H1 (cell line): ENCODE measurements at regions not wholly inside any gene's neighbourhood (a gene's known extent, or its start where the extent isn't known, plus 50 kb on each side); places are given as distances from the start of the nearest gene placed in this dataset.

Experiments
- CTCF ChIA-PET: fragments of 300-600 bp; sonication (Branson Sonifier 250); formaldehyde crosslinking; loops from one replicate; lab custom pipeline; 2021; ENCODE audit not compliant: partially characterized antibody; lab: Charles Lee
- POLR2A ChIA-PET: fragments of 300-600 bp; sonication (Branson Sonifier 250); formaldehyde crosslinking; loops from one replicate; lab custom pipeline; 2021; ENCODE audit warnings: inconsistent platforms; ENCODE audit not compliant: partially characterized antibody; lab: Charles Lee
- DNase-seq, 2 experiments: peaks; one replicate each; pipeline versions ENCODE4 v3.0.0 to v3.0.0-alpha.2; 2010 to 2022; ENCODE audit warnings: low spot score in 2 of 2, low read depth in 1 of 2, mixed read lengths in 1 of 2
- FAIRE-seq: peaks from 2 replicates; lab custom pipeline; 2011; peaks lifted over from hg19 to GRCh38; lab: Jason Lieb, UNC
- H2AFZ ChIP-seq: 2 replicates; pipeline ENCODE4 v1.8.1; 2012; ENCODE audit warnings: low read length, inconsistent platforms
- H2AK5ac ChIP-seq: 2 replicates; pipeline ENCODE4 v1.6.1; 2013; ENCODE audit warnings: low read depth, low read length
- H2BK120ac ChIP-seq: replicated peaks from 2 replicates; pipeline ENCODE3; 2013; ENCODE audit warnings: low read depth, low read length, inconsistent platforms
- H2BK12ac ChIP-seq: 2 replicates; pipeline ENCODE4 v1.6.1; 2013; ENCODE audit warnings: low read depth, low read length
- H2BK15ac ChIP-seq: 2 replicates; pipeline ENCODE4 v1.6.1; 2013; ENCODE audit warnings: low read length
- H2BK20ac ChIP-seq: 2 replicates; pipeline ENCODE4 v1.6.1; 2013; ENCODE audit warnings: low read length
- H2BK5ac ChIP-seq: 2 replicates; pipeline ENCODE4 v1.6.1; 2013; ENCODE audit warnings: low read depth, low read length
- H3K14ac ChIP-seq: 2 replicates; pipeline ENCODE4 v1.6.1; 2013; ENCODE audit warnings: inconsistent platforms; ENCODE audit not compliant: insufficient read length
- H3K18ac ChIP-seq: 2 replicates; pipeline ENCODE4 v1.6.1; 2013; ENCODE audit warnings: low read length; ENCODE audit errors: extremely low read depth
- H3K23ac ChIP-seq: 2 replicates; pipeline ENCODE4 v1.6.1; 2013; ENCODE audit warnings: inconsistent platforms; ENCODE audit not compliant: insufficient read length
- H3K23me2 ChIP-seq: 2 replicates; pipeline ENCODE4 v1.6.1; 2013; ENCODE audit warnings: low read depth, low read length
- H3K27ac ChIP-seq: 2 replicates; pipeline ENCODE4 v1.6.1; 2011; ENCODE audit warnings: low read depth, low read length, inconsistent platforms
- H3K27me3 ChIP-seq, 4 experiments: replicated peaks in 1 of 4; 1 replicate in 1 of 4; 2 replicates in 3 of 4; pipeline versions ENCODE4 v1.6.1 to v1.8.1; 2011 to 2013; ENCODE audit warnings: low read length in 3 of 4, mild to moderate bottlenecking in 3 of 4, inconsistent platforms in 2 of 4, mixed read lengths in 2 of 4, moderate library complexity in 1 of 4; ENCODE audit not compliant: control insufficient read depth in 3 of 4, insufficient read depth in 3 of 4; ENCODE audit errors: extremely low read depth in 1 of 4
- H3K36me3 ChIP-seq, 4 experiments: 2 replicates each; pipeline versions ENCODE4 v1.6.1 to v1.8.1; 2011 to 2013; ENCODE audit warnings: mild to moderate bottlenecking in 4 of 4, low read length in 3 of 4, moderate library complexity in 2 of 4, control low read depth in 1 of 4, inconsistent platforms in 1 of 4; ENCODE audit not compliant: insufficient read depth in 4 of 4, control insufficient read depth in 2 of 4
- H3K4ac ChIP-seq: replicated peaks from 2 replicates; pipeline ENCODE3; 2013; ENCODE audit warnings: low read length, low read depth, mixed read lengths, inconsistent platforms; ENCODE audit not compliant: insufficient read length
- H3K4me1 ChIP-seq, 4 experiments: replicated peaks in 1 of 4; 1 replicate in 1 of 4; 2 replicates in 3 of 4; pipeline versions ENCODE4 v1.6.1 to v1.8.1; 2011 to 2013; ENCODE audit warnings: low read length in 3 of 4, inconsistent platforms in 2 of 4, mixed read lengths in 1 of 4; ENCODE audit not compliant: insufficient read depth in 4 of 4, control insufficient read depth in 3 of 4
- H3K4me2 ChIP-seq, 2 experiments: 2 replicates each; pipeline versions ENCODE4 v1.6.1 to v1.8.1; 2011 to 2013; ENCODE audit warnings: low read depth in 2 of 2, low read length in 2 of 2, control low read depth in 1 of 2, inconsistent platforms in 1 of 2, mild to moderate bottlenecking in 1 of 2; ENCODE audit not compliant: insufficient read depth in 1 of 2
- H3K4me3 ChIP-seq, 4 experiments: fragments of 200-600, 300-600 bp in 1 of 4; sonication (generic), shearing (Covaris generic), sonication (Bioruptor Twin) in 1 of 4; 2 replicates each; pipeline versions ENCODE4 v1.5.1 to v1.8.1; 2011 to 2016; ENCODE audit warnings: low read length in 4 of 4, low read depth in 3 of 4, control low read depth in 2 of 4, inconsistent platforms in 2 of 4, mild to moderate bottlenecking in 2 of 4, mixed read lengths in 1 of 4, moderate library complexity in 1 of 4; ENCODE audit not compliant: insufficient read depth in 2 of 4; ENCODE audit errors: extremely low read depth in 1 of 4
- H3K56ac ChIP-seq: replicated peaks from 2 replicates; pipeline ENCODE3; 2013; ENCODE audit warnings: low read depth, mild to moderate bottlenecking, mixed read lengths, low read length, inconsistent platforms; ENCODE audit not compliant: insufficient read length
- H3K79me1 ChIP-seq: 2 replicates; pipeline ENCODE4 v1.6.1; 2013; ENCODE audit warnings: low read depth, low read length, control low read depth
- H3K79me2 ChIP-seq, 2 experiments: 2 replicates each; pipeline versions ENCODE4 v1.6.1 to v1.8.1; 2012 to 2013; ENCODE audit warnings: low read length in 2 of 2, mild to moderate bottlenecking in 2 of 2, inconsistent platforms in 1 of 2; ENCODE audit not compliant: insufficient read depth in 2 of 2, control insufficient read depth in 1 of 2
- H3K9ac ChIP-seq, 4 experiments: replicated peaks in 1 of 4; 1 replicate in 1 of 4; 2 replicates in 3 of 4; pipeline versions ENCODE4 v1.6.1 to v1.8.1; 2011 to 2013; ENCODE audit warnings: low read depth in 3 of 4, low read length in 3 of 4, control low read depth in 2 of 4, mild to moderate bottlenecking in 2 of 4, moderate library complexity in 2 of 4, inconsistent platforms in 1 of 4; ENCODE audit errors: extremely low read depth in 1 of 4
- H3K9me3 ChIP-seq, 2 experiments: 2 replicates each; pipeline versions ENCODE4 v1.6.1 to v1.8.1; 2012 to 2013; ENCODE audit warnings: mild to moderate bottlenecking in 2 of 2, moderate library complexity in 2 of 2, control low read depth in 1 of 2, inconsistent platforms in 1 of 2, low read depth in 1 of 2, low read length in 1 of 2, mixed read lengths in 1 of 2; ENCODE audit not compliant: insufficient read depth in 2 of 2
- H4K20me1 ChIP-seq, 2 experiments: replicated peaks in 1 of 2; 2 replicates each; pipeline versions ENCODE3 to v1.8.1; 2011 to 2013; ENCODE audit warnings: inconsistent platforms in 2 of 2, low read length in 2 of 2, mild to moderate bottlenecking in 1 of 2; ENCODE audit not compliant: insufficient read depth in 2 of 2, control insufficient read depth in 1 of 2
- H4K5ac ChIP-seq: 2 replicates; pipeline ENCODE4 v1.6.1; 2013; ENCODE audit warnings: low read length, low read depth, mixed read lengths, inconsistent platforms; ENCODE audit not compliant: insufficient read length
- H4K8ac ChIP-seq: 2 replicates; pipeline ENCODE4 v1.8.0; 2013; ENCODE audit warnings: mild to moderate bottlenecking, moderate library complexity, low read length, inconsistent platforms; ENCODE audit not compliant: insufficient read depth; ENCODE audit errors: extremely low read depth
- H4K91ac ChIP-seq: replicated peaks from 2 replicates; pipeline ENCODE3; 2013; ENCODE audit warnings: low read length, mixed read lengths, inconsistent platforms; ENCODE audit not compliant: insufficient read length
- BACH1 ChIP-seq: IDR thresholded peaks from 2 replicates; pipeline ENCODE4 v1.6.1; 2012; ENCODE audit warnings: low read length, improper control_type of control experiment
- CHD1 ChIP-seq: IDR thresholded peaks from 2 replicates; pipeline ENCODE4 v1.6.1; 2012; ENCODE audit warnings: low read depth, low read length, improper control_type of control experiment
- CREB1 ChIP-seq: IDR thresholded peaks from 2 replicates; pipeline ENCODE4 v1.6.1; 2012; ENCODE audit warnings: inconsistent platforms
- FOSL1 ChIP-seq: IDR thresholded peaks from 2 replicates; pipeline ENCODE4 v1.6.1; 2011; ENCODE audit warnings: mild to moderate bottlenecking, low read depth, low read length, moderate library complexity; ENCODE audit not compliant: insufficient read depth
- KDM1A ChIP-seq: fragments of 200-600, 300-600 bp; sonication (generic); IDR thresholded peaks from 2 replicates; pipeline ENCODE4 v1.7.1; 2016; ENCODE audit warnings: mild to moderate bottlenecking, low read length, borderline replicate concordance
- POLR2AphosphoS5 ChIP-seq: IDR thresholded peaks from 2 replicates; pipeline ENCODE4 v1.6.1; 2011; ENCODE audit warnings: low read depth, low read length
- POU5F1 ChIP-seq: IDR thresholded peaks from 2 replicates; pipeline ENCODE4 v1.6.1; 2011; ENCODE audit warnings: low read depth, mild to moderate bottlenecking, low read length, moderate library complexity
- RNF2 ChIP-seq: fragments of 200-900, 300-1000 bp; sonication (generic); IDR thresholded peaks from 2 replicates; pipeline ENCODE4 v1.7.1; 2016; ENCODE audit warnings: borderline replicate concordance, low read depth, mild to moderate bottlenecking, antibody characterized with exemption, low read length; ENCODE audit not compliant: poor library complexity, severe bottlenecking; ENCODE audit errors: missing control alignments
- SP4 ChIP-seq: IDR thresholded peaks from 2 replicates; pipeline ENCODE4 v1.6.1; 2012; ENCODE audit warnings: low read length, inconsistent platforms
- TAF7 ChIP-seq: optimal IDR thresholded peaks from 2 replicates; pipeline ENCODE3; 2011; ENCODE audit warnings: low read depth, mild to moderate bottlenecking, inconsistent platforms, low read length, moderate library complexity, borderline replicate concordance
- WGBS, 2 experiments: shearing (Covaris generic) in 1 of 2; methylation state at CpG; one replicate each; pipeline versions ENCODE4 v1.1.6 to v1.1.7; 2013 to 2015; ENCODE audit warnings: low lambda C conversion rate in 2 of 2, mixed read lengths in 2 of 2, inconsistent platforms in 1 of 2, low coverage in 1 of 2, missing lambda C conversion rate in 1 of 2; ENCODE audit not compliant: insufficient replicate concordance in 2 of 2, insufficient coverage in 1 of 2, insufficient read length in 1 of 2; ENCODE audit errors: extremely low coverage in 1 of 2, missing lambda C conversion rate in 1 of 2; 5-methylcytosine and 5-hydroxymethylcytosine counted together
- TF ChIP-seq, protein P1 (sequence below): IDR thresholded peaks from 2 replicates; pipeline ENCODE4 v1.6.1; 2012; ENCODE audit warnings: inconsistent platforms

DNA sequence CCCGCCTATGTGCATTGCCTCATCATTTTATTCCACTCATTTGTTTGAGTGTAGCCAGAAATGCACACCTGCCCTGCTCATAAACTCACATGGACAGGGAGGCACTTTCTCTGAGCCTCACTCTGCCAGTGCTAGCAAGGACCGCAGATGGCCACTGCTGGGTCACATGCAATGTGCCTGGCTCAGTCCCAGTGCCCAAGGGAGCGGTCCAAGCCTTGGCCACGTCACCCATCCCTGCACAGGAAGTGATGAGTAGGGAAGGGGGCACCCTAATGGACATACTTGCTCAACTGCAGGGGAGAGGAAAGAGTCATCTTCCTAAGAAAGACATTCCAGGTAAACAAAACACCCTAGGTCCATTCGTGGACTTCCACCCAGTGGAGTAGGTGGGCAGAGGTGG lies 630.9 kb downstream of the IRX1 start:
- no peak overlapping the region for H3K4me2 ChIP-seq
- H2AFZ ChIP-seq, result no peak overlapping the region
- no peaks in the 10 kb centered on the region for H3K9me3 ChIP-seq
- H3K36me3 ChIP-seq, result no peaks in the 10 kb centered on the region
- 97% methylated on average over 5 of the region's 5 CpGs; no CpG with 5 or more reads in 1 of the 2 experiments for WGBS, 2 experiments
- H3K79me2 ChIP-seq, result no peaks in the 10 kb centered on the region
- FAIRE-seq, result no peak
- no peaks in the 10 kb centered on the region; a peak in 2 of 7 replicates for H3K27me3 ChIP-seq
- H4K91ac ChIP-seq, result no peak overlapping the region
- H4K5ac ChIP-seq, result no peak overlapping the region
- H3K14ac ChIP-seq, result no peak overlapping the region
- H2BK20ac ChIP-seq, result no peak overlapping the region
- H3K23me2 ChIP-seq, result no peaks in the 10 kb centered on the region
- TF ChIP-seq KDM1A (no peak), CHD1 (no peak), FOSL1 (no peak), TAF7 (no peak), CREB1 (no peak), POU5F1 (no peak), BACH1 (no peak), SP4 (no peak), RNF2 (no peak), POLR2AphosphoS5 (no peak)
- TF ChIP-seq, protein P1, sequence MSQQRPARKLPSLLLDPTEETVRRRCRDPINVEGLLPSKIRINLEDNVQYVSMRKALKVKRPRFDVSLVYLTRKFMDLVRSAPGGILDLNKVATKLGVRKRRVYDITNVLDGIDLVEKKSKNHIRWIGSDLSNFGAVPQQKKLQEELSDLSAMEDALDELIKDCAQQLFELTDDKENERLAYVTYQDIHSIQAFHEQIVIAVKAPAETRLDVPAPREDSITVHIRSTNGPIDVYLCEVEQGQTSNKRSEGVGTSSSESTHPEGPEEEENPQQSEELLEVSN, result no peak
- no peak overlapping the region for H3K9ac ChIP-seq
- H3K56ac ChIP-seq, result no peak overlapping the region
- ChIA-PET POLR2A (interaction anchor here (0.5 kb wide), 1 partner anchor 10 kb away, joined by 3 read pairs; no protein-coding TSS in a partner anchor), CTCF (no interaction called here)
- no peak overlapping the region for H2BK120ac ChIP-seq
- DNase-seq, result no peak
- no peak overlapping the region for H2BK5ac ChIP-seq
- H3K18ac ChIP-seq, result no peak overlapping the region
- no peak overlapping the region for H2BK15ac ChIP-seq
- H4K20me1 ChIP-seq, result no peaks in the 10 kb centered on the region
- no peak overlapping the region for H3K27ac ChIP-seq
- H3K4me1 ChIP-seq, result peaks cover 0 to 9% (median 2%) of the 10 kb centered on the region in 4 experiments; a peak in 3 of 7 replicates
- no peaks in the 10 kb centered on the region for H3K79me1 ChIP-seq
- H4K8ac ChIP-seq, result no peak overlapping the region
- no peak overlapping the region for H2AK5ac ChIP-seq
- no peak overlapping the region for H3K4me3 ChIP-seq
- no peak overlapping the region for H2BK12ac ChIP-seq
- no peak overlapping the region for H3K23ac ChIP-seq
- H3K4ac ChIP-seq, result no peak overlapping the region
